D721Med (cell line): ENCODE measurements at regions not wholly inside any gene's neighbourhood (a gene's known extent, or its start where the extent isn't known, plus 50 kb on each side); places are given as distances from the start of the nearest gene placed in this dataset.

Source experiments
- DNase-seq: peaks from one replicate; pipeline ENCODE4 v3.0.0; 2011; ENCODE audit warnings: low spot score; ENCODE audit not compliant: insufficient read length
- FAIRE-seq: peaks from 2 replicates; lab custom pipeline; 2011; peaks lifted over from hg19 to GRCh38; lab: Jason Lieb, UNC
- TF ChIP-seq, protein P1 (sequence below): IDR thresholded peaks from 2 replicates; pipeline ENCODE4 v1.5.1; 2012; ENCODE audit warnings: mild to moderate bottlenecking, control low read depth; ENCODE audit not compliant: insufficient read depth; ENCODE audit errors: missing control alignments

GRCh38 chr3:6518709-6519345 is 342.1 kb upstream of the GRM7 start:
- TF ChIP-seq, protein P1, sequence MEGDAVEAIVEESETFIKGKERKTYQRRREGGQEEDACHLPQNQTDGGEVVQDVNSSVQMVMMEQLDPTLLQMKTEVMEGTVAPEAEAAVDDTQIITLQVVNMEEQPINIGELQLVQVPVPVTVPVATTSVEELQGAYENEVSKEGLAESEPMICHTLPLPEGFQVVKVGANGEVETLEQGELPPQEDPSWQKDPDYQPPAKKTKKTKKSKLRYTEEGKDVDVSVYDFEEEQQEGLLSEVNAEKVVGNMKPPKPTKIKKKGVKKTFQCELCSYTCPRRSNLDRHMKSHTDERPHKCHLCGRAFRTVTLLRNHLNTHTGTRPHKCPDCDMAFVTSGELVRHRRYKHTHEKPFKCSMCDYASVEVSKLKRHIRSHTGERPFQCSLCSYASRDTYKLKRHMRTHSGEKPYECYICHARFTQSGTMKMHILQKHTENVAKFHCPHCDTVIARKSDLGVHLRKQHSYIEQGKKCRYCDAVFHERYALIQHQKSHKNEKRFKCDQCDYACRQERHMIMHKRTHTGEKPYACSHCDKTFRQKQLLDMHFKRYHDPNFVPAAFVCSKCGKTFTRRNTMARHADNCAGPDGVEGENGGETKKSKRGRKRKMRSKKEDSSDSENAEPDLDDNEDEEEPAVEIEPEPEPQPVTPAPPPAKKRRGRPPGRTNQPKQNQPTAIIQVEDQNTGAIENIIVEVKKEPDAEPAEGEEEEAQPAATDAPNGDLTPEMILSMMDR: no peak
- no peak for FAIRE-seq
- no peak for DNase-seq

DNA sequence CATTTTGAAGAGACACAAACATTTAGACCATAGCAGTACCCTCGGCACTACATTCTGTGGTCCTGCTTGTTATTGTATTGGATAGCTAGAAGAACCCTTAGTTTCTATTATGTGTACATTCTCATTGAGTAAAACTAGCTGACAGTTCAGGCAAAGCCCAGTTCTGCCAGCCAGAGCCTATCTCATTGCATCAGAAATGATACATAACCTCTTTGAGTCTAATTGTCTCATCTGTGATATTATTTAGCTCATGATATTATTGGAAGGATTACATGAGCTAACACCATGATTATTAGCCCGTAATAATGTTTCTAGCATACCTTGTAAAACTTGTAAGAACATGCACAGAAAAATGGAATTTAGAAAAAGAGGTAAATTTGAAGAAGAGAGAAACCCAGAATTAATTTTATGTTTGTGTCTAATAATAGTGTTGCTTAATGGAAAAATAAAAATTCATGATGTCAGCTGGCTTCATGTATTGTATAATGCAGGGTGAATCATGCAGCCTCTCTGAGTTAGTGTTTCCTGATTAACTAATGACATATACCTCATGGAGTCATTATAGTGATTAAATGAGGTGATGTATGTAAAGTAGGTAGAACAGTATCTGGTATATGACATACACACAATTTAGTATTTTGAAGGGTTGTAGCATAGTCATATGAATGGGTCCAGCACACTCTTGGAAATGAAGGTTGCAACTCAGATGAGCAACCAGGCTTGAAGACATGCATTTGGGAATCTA is 339.4 kb upstream of the GRM7 start:
- TF ChIP-seq, protein P1: no peak
- DNase-seq (no peak), FAIRE-seq (no peak)

- TF ChIP-seq, protein P1: no peak
- FAIRE-seq: no peak
- DNase-seq: no peak
Measured at GRCh38 chr3:6522191-6522590, 338.7 kb upstream of the GRM7 start.

GRCh38 chr3:6523043-6523442 is 337.9 kb upstream of the GRM7 start:
- TF ChIP-seq, protein P1: no peak
- FAIRE-seq (peak; percentile 16), DNase-seq (no peak)

DNA sequence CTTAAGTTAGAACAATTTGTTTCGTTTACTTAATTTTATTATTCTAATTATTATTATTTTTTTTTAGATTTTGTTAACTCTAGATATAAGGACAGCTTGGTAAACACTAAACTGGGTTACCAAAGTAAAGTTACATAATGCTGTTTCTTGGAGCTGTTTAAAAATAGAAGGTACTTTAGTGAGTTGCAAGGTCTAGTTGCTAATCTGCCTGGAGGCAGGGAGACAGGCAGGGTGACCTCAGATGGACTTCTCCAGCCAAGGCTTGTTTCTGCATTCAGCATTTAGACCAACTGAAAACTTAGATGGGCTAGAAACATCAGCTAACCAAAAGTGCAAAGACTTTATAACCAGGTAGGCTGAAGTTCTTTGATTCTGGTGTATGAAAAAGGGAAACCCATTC is 336.4 kb upstream of the GRM7 start:
- TF ChIP-seq, protein P1: no peak
- DNase-seq: no peak
- FAIRE-seq: no peak

DNA sequence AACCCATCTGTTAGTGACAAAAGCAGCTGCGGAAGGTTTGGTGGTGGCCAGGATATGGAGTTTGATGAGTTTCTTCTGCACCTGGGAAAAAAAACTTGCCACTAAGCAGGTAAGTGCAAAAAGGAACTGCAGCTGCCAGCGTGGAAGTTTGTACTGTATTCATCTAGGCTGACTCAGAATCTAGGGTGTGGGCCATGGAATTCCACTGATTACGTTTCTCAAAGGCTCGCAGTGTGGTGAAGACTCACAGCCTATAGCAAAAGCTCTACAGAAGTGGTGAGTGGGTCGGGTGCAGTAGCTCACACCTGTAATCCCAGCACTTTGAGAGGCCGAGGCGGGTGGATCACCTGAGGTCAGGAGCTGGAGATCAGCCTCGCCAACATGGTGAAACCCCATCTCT is 334.6 kb upstream of the GRM7 start:
- TF ChIP-seq, protein P1: no peak
- DNase-seq (no peak), FAIRE-seq (no peak)

DNA sequence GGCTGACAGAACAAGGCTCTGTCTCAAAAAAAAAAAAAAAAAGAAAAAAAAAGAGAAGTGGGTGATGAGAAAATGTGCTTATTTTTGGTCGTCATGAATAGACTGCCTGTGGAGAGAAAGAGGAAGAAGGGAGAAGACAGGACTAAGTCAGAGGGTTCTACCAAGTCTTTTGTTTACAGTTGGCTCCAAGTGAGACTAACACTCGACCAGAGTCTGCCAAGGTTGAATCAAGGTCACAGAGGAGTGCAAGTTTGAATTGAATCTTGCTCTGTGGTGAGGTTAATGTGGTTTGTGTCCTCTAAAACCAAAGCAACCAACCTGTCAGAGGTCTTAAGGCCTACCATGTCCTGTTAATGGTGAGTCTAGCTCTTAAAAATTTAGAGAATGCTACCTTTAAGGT is 334.1 kb upstream of the GRM7 start:
- FAIRE-seq (no peak), DNase-seq (no peak)
- TF ChIP-seq, protein P1: no peak
